Activated B cell treated with CpG ODN at 0.5 μM for 24 hours (primary cell): ENCODE measurements at regions not wholly inside any gene's neighbourhood (a gene's known extent, or its start where the extent isn't known, plus 50 kb on each side); places are given as distances from the start of the nearest gene placed in this dataset.

Experiments used
- ATAC-seq: fragments of 200-7000 bp; cut with Tn5 transposase; one replicate; pipeline ENCODE4 v1.10.0; 2021; ENCODE audit warnings: low read depth, mild to moderate bottlenecking, moderate library complexity
- CTCF ChIA-PET: fragments of 350-600 bp; sonication (Branson Sonifier 250); formaldehyde crosslinking; loops from one replicate; lab custom pipeline; 2021; ENCODE audit warnings: antibody characterized with exemption; lab: Charles Lee
- POLR2A ChIA-PET: fragments of 350-600 bp; sonication (Branson Sonifier 250); formaldehyde crosslinking; loops from one replicate; lab custom pipeline; 2021; ENCODE audit warnings: antibody characterized with exemption; lab: Charles Lee
- DNase-seq: peaks from one replicate; pipeline ENCODE4 v3.0.0; 2022
- H3K27ac Mint-ChIP-seq: one replicate; pipeline ENCODE4 v1.8.0; 2020; ENCODE audit warnings: mixed read lengths
- H3K27me3 Mint-ChIP-seq: one replicate; pipeline ENCODE4 v1.8.0; 2021; ENCODE audit warnings: mixed read lengths
- H3K36me3 Mint-ChIP-seq: one replicate; pipeline ENCODE4 v1.8.0; 2021; ENCODE audit warnings: low read depth, mixed read lengths
- H3K4me1 Mint-ChIP-seq: one replicate; pipeline ENCODE4 v1.8.0; 2021; ENCODE audit warnings: mixed read lengths
- H3K4me3 Mint-ChIP-seq: one replicate; pipeline ENCODE4 v1.8.0; 2020; ENCODE audit warnings: mild to moderate bottlenecking, mixed read lengths
- H3K9me3 Mint-ChIP-seq: one replicate; pipeline ENCODE4 v1.8.0; 2020; ENCODE audit warnings: mixed read lengths
- CTCF ChIP-seq: fragments of 200-600 bp; IDR thresholded peaks from one replicate; pipeline ENCODE4 v1.8.0; 2022; ENCODE audit warnings: antibody characterized with exemption, mild to moderate bottlenecking
- intact Hi-C: fragments of 100-400 bp; cut with micrococcal nuclease; formaldehyde crosslinking; loops from one replicate; pipeline ENCODE4 v1.15.1; 2024

- Mint-ChIP-seq H3K9me3 (peaks cover 12% of the 10 kb centered on the region), H3K4me1 (no peaks in the 10 kb centered on the region), H3K27me3 (no peaks in the 10 kb centered on the region), H3K36me3 (no peaks in the 10 kb centered on the region), H3K27ac (no peak overlapping the region), H3K4me3 (no peak overlapping the region)
- ATAC-seq (no peak), DNase-seq (no peak)
- intact Hi-C loops, result no loop called here
- CTCF ChIA-PET, result no interaction called here
- POLR2A ChIA-PET, result no interaction called here
- TF ChIP-seq CTCF, result no peak
Observed at GRCh38 chr7:53306846-53307245, 271.4 kb downstream of the POM121L12 start.

- Mint-ChIP-seq H3K27me3 (no peaks in the 10 kb centered on the region), H3K9me3 (peaks cover 10% of the 10 kb centered on the region), H3K4me1 (no peaks in the 10 kb centered on the region), H3K4me3 (no peak overlapping the region), H3K27ac (no peak overlapping the region), H3K36me3 (no peaks in the 10 kb centered on the region)
- no peak for ATAC-seq
- TF ChIP-seq CTCF, result no peak
- POLR2A ChIA-PET, result no interaction called here
- intact Hi-C loops, result no loop called here
- CTCF ChIA-PET, result no interaction called here
- no peak for DNase-seq
Observed at GRCh38 chr7:53311205-53311604, 275.8 kb downstream of the POM121L12 start.

GRCh38 chr7:53315981-53316380, 280.5 kb downstream of the POM121L12 start:
- POLR2A ChIA-PET, result no interaction called here
- no peaks in the 10 kb centered on the region for H3K27me3 Mint-ChIP-seq

GRCh38 chr7:53318566-53318965, 283.1 kb downstream of the POM121L12 start:
- no peak for TF ChIP-seq CTCF
- ChIA-PET CTCF (no interaction called here), POLR2A (no interaction called here)
- Mint-ChIP-seq H3K4me3 (no peak overlapping the region), H3K27ac (no peak overlapping the region), H3K36me3 (no peaks in the 10 kb centered on the region), H3K4me1 (no peaks in the 10 kb centered on the region), H3K27me3 (no peaks in the 10 kb centered on the region), H3K9me3 (peaks cover 10% of the 10 kb centered on the region)
- intact Hi-C loops, result no loop called here
- no peak for ATAC-seq
- no peak for DNase-seq

More at GRCh38 chr7:53315981-53316380, 280.5 kb downstream of the POM121L12 start:
- Mint-ChIP-seq H3K27ac (no peak overlapping the region), H3K4me1 (no peaks in the 10 kb centered on the region), H3K36me3 (no peaks in the 10 kb centered on the region), H3K9me3 (peaks cover 8% of the 10 kb centered on the region), H3K4me3 (no peak overlapping the region)
- no peak for ATAC-seq
- no peak for TF ChIP-seq CTCF
- intact Hi-C loops, result no loop called here
- DNase-seq, result no peak
- CTCF ChIA-PET, result no interaction called here

GRCh38 chr7:53325061-53325460, 289.6 kb downstream of the POM121L12 start:
- ChIA-PET CTCF (no interaction called here), POLR2A (no interaction called here)
- ATAC-seq, result no peak
- Mint-ChIP-seq H3K36me3 (no peaks in the 10 kb centered on the region), H3K4me3 (no peak overlapping the region), H3K9me3 (peaks cover 6% of the 10 kb centered on the region), H3K4me1 (no peaks in the 10 kb centered on the region), H3K27me3 (no peaks in the 10 kb centered on the region), H3K27ac (no peak overlapping the region)
- no peak for DNase-seq
- intact Hi-C loops, result loop anchor here (10.0 kb wide), 1 partner anchor 60 kb away; no protein-coding TSS in a partner anchor
- no peak for TF ChIP-seq CTCF
